ENCODE measurements at regions not wholly inside any gene's neighbourhood (a gene's known extent, or its start where the extent isn't known, plus 50 kb on each side); places are given as distances from the start of the nearest gene placed in this dataset.
"Not testable (repeated sequence)": the region's sequence is repeated elsewhere in the genome, so short reads cannot be mapped to it uniquely, and the experiment has no call there.

DNA sequence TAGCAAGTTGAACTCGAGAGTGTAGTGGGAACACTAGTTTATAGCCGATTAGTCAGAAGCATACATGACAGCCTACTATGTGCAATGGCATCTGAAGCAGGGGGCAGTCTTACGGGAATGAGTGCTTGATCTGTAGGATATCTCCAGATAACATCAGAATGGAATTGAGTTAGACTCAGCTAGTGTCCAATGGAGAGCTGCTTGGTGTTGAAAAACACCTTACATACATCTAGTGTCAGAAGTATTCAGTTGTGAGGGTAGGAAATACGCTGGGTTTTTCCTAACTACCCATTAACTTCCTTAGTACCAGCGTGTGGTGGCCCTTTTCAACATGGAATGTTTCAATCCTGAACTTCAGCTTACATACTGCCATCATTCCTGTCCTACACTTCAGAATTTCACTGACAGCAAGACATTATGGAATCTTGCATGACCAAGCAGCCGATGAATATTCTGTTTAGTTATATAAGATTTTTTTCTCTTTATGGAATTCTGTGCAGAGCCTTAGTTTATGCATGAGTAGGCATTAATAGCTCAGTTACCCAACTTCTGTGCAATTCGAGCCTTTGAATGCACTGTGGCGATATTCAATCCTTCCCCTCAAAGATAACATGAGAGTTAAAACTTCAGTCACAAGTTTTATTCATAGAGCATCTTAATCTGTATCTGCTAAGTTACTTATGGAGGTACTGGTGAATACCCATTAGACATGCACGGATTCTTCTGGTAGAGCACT is 218.6 kb upstream of the MOCS1 start:
- DNase-seq (ENCODE audit: low read depth in 2 of 2) = no peak

- no peak for DNase-seq (ENCODE audit: low read depth in 2 of 2)
Measured at GRCh38 chr6:40152196-40152595, 217.9 kb upstream of the MOCS1 start.

DNA sequence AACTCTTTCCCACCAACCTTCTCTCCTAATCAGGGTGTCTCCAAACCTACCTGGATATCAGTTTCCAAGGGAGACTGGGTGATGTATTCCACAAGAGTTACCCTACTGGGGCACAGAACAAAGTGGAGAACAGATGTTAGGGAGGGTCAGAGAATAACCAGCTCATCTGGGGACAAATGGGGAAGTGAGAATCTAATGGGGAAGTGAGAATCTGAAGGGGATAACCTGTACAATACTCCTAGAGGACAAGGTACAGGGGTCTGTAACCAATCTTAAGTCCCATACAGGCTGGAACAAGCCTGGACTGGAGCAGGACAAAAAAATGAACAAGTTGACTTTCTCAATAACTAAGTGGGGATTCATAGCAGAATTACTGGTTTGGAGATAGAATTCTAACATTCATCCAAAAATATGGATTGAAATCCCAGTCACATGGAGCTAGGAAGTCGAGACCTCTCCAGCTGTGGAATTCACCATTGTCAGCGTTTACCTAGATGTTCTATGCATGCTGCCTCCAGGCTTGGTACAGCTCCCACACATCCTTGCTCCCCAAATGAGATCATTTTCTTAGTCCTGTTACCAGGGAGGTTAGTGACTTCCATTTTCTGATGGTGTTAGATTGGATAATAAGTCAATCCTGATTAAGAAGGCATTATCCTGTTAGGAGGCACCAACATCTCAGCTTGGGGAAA is 214.8 kb upstream of the MOCS1 start:
- no peak for DNase-seq (ENCODE audit: low read depth in 2 of 2)

DNA sequence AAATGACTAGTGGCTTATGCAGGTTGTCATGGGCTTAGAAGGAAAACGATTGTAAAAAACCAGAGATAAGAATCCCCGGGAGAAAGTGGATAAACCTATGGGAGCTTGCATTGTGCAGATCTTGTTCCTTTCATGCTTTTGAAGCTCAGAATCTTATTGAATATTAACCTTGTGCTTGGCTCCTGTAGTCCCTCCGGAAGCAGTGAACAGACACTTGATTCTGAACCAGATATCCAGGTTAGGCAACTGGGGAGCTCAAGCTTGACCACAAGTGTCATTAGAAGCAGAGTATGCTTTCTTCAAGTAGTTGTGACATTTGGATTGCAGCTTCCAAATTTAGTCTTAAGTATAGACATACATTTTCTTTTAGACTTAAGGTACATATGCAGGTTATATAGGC is 212.6 kb upstream of the MOCS1 start:
- DNase-seq (ENCODE audit: low read depth in 2 of 2) = no peak

GRCh38 chr6:40139447-40139846 is 205.2 kb upstream of the MOCS1 start:
- no peak for DNase-seq (ENCODE audit: low read depth in 2 of 2)

- no peak for DNase-seq (ENCODE audit: low read depth in 2 of 2)
Measured at GRCh38 chr6:40138273-40138720, 204.0 kb upstream of the MOCS1 start.

- no peak for DNase-seq (ENCODE audit: low read depth in 2 of 2)
Measured at GRCh38 chr6:40135491-40136072, 201.3 kb upstream of the MOCS1 start.

DNA sequence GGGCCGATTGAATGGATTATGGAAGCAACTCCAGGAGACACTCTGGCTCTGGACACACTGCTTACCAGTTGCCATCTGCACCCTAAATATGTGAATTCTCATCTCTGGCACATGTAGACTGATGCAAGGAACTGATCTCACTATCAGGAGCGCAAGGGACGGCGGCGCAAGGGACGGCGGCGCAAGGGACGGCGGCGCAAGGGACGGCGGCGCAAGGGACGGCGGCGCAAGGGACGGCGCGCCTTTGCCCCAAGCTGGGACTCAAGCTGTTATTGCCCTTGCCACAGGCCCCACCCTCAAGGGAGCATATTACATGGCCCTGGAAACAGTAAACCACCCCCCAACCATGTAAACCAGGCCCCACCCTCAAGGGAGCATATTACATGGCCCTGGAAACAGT is 199.7 kb upstream of the MOCS1 start:
- DNase-seq (ENCODE audit: low read depth in 2 of 2) = not testable (repeated sequence)

DNA sequence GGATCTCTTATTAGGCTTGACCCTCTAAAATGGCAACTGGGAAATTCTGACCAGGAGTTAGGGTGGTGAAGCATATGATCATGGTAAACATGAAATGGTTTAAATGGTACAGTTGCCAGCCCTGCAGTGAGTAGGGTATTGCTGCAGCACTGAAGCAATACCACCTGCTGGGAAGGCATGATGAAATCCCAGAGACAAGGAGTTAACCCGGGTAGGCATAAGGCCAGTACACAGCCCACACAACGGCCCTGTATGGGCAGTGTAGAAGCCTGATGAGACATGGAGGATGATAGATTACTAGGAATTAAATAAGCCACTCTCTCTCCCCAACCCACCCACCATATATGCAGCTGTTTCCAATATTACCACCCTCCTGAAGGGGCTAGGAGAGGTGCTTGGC is 197.4 kb upstream of the MOCS1 start:
- no peak for DNase-seq (ENCODE audit: low read depth in 2 of 2)

GRCh38 chr6:40128127-40128526 is 193.9 kb upstream of the MOCS1 start:
- DNase-seq (ENCODE audit: low read depth in 2 of 2) = no peak

DNA sequence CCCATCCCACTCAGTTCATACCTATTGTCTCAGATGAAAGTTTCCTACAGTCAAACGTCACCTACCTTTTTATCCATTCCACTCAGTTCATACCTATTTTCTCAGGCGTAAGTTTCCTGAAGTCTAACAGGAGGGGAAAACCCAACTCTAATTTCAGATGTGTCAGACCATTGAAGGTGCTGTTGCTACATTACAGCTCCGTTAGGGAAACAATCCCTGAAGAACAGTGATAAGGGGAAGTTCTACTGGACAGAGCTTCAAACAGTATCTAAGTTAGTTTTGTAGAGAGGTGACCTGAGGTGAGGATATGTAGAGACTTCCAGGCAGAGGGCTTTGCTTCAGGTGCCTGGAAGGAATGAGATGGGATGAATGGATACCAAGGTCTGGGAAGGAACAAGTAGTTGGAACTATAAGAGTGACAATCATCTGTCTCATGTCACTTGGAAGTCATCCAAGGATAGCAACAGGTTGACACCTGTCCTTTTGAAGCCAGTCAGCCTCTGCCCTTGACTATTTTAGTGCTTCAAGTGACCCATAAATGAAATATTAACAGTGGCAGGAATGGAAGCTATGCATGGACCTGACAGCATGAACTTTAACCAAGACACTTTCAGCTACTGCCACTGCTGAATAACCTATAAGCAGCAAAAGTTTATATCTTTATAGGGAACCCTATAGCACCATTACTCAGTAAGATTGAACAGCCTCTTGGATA is 191.6 kb upstream of the MOCS1 start:
- no peak for DNase-seq (ENCODE audit: low read depth in 2 of 2)

DNA sequence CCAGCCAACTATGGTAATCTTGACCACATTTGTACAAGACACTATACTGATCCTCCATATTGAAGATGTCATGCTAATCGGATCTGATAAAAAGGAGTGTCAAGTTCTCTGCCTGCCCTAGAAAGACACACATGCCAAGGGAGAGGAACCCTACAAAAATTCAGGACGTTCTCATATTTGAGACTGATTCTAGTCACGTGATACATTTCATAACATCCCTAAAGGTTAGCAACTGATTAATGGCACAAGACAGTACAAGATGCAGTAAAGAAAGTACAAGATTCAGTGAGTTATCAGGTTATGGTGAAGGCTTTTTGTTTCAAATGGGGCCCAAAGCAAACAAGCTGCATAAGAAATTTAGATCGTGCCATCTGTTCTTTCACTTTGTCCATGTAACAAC is 190.7 kb upstream of the MOCS1 start:
- DNase-seq (ENCODE audit: low read depth in 2 of 2) = no peak

- DNase-seq (ENCODE audit: low read depth in 2 of 2) = no peak
Measured at GRCh38 chr6:40116832-40117231, 182.6 kb upstream of the MOCS1 start.

DNA sequence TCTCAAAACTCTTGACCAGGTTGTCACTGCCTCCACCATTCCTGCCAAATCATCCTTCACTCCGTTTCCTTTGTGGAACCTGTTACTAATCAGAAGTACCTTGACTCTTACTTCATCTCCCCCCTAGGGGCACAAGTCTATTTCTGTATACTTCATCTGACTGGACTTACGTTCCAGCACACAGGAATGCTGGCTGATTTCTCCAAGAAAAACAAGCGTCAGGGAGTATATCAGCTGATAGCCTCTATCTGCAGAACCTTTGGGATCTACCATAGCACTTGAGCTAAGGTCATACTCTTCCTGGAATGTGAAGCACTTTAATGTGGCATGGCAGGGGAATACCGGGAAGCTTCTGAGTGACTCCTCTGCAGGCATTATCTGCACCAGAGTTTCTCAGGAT is 178.1 kb upstream of the MOCS1 start:
- DNase-seq (ENCODE audit: low read depth in 2 of 2) = no peak

- DNase-seq (ENCODE audit: low read depth in 2 of 2) = no peak
Measured at GRCh38 chr6:40108736-40109135, 174.5 kb upstream of the MOCS1 start.

DNA sequence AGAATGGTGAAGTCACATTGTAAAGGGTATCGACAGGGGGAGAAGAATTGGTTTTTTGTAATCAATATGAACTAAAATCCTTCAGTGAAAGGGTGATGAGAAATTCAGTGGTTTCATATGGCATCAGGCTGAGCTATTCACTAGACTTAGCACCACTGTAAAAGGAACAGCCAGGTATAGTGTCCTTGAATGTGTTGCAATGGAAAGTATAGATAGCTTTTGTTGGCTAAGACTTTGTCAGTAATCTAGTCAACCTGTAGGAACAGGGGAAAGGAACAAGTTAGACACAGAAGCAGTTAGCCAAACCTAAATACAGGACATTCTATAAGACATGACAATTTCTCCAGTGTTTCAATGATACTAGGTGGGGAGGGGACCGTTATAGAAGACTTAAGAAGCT is 172.6 kb upstream of the MOCS1 start:
- DNase-seq (ENCODE audit: low read depth in 2 of 2) = no peak

DNA sequence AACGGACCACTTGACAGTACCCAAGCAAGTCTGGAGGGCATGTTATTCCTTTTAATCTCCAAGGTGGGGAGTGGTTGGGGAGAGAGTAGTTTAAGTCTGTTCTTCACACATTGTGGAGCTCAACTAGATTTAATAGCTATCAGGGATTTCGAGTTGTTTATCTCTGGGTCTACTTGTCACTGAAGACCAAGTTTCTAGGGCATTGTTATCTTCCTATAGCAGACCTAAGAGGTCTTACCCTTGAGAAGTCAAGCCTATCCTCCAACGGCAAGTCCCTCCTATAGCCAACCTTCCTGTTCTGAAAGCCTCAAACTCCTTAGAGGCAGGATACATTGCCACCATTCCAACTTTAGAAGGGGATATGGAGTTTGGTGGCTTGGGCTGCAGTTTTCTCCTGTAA is 164.5 kb upstream of the MOCS1 start:
- DNase-seq (ENCODE audit: low read depth in 2 of 2) = no peak

- no peak for DNase-seq (ENCODE audit: low read depth in 2 of 2)
Measured at GRCh38 chr6:40097590-40097989, 163.3 kb upstream of the MOCS1 start.

DNA sequence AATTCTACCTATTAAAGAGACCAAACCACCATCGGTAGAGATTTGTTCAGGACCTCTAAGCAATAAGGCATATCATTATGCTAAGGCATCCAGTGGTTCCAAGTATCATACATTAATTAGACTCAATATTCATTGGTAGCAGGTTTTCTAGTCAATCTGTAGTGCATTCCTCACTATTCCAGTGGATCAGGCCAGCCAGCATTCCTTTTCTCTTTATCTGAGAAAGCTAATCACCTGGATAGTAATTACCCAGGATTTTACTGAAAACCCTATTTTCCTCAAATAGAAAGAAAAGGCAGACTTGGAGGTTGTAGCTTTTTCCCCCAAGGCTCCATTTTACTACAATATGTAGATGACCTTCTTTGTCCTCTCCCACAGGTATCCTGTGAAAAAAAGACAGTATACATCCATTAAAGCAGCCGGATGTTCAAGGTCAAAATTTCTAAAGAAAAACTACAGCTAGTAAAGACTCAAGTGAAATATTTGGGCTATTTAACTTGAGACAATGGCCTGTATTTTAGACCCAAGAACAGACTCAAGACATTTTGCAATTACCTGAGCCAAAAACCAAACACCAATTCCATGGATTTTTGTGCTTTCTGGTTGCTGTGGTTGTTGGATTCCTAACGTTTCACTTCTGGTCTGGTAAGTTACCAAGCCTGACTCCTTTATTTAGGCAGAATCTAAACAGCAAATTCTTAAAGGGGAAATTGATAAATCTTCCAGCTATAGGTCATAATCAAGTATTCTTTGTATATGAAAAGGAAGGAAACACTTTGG is 149.1 kb upstream of the MOCS1 start:
- no peak for DNase-seq (ENCODE audit: low read depth in 2 of 2)

GRCh38 chr6:40082278-40083043 is 148.2 kb upstream of the MOCS1 start:
- no peak for DNase-seq (ENCODE audit: low read depth in 2 of 2)

DNA sequence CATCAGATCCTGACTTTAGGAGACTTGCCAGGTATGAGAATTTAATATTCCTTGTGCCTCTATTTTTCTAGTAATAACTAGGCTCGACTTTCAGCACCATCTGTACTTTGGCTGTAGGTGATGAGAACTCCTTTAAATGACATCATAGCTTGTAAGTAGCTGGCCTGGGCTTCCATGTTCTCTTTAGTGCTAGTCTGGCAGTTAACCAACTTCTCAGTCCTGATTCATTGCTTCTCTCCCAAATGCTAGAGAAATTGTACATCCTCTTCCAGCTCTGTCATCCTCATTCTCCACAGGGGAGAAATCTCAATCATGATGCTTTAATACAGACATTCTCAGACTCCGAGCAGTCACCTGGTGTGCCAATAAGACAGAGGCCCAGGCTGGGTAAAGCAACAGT is 143.5 kb upstream of the MOCS1 start:
- DNase-seq (ENCODE audit: low read depth in 2 of 2) = no peak

All from stimulated activated CD4-positive, alpha-beta T cell treated with anti-CD3 and anti-CD28 coated beads, Interleukin-1b, Interleukin-23, amount 100 ng/mL, for 1 hour (primary cell).